Smooth muscle cell (in vitro differentiated cells): ENCODE measurements at regions not wholly inside any gene's neighbourhood (a gene's known extent, or its start where the extent isn't known, plus 50 kb on each side); places are given as distances from the start of the nearest gene placed in this dataset.

Experiments used
- DNase-seq: peaks from one replicate; lab custom pipeline; 2025; ENCODE audit not compliant: unreplicated experiment; lab: John Stamatoyannopoulos, UW
- H2AFZ ChIP-seq: fragments of 200-600 bp; sonication (generic); 2 replicates; pipeline ENCODE4 v1.6.0; 2016; ENCODE audit warnings: antibody characterized with exemption, low read depth, mild to moderate bottlenecking
- H3F3A ChIP-seq: fragments of 200-600 bp; sonication (generic); 2 replicates; pipeline ENCODE4 v1.6.0; 2017; ENCODE audit warnings: antibody characterized with exemption, low read depth
- H3K27ac ChIP-seq: fragments of 200-600 bp; sonication (generic); 2 replicates; pipeline ENCODE4 v1.5.1; 2016; ENCODE audit warnings: low read depth, mild to moderate bottlenecking
- H3K27me3 ChIP-seq: fragments of 200-600 bp; sonication (generic); 2 replicates; pipeline ENCODE4 v1.6.1; 2016; ENCODE audit warnings: low read depth, mild to moderate bottlenecking
- H3K36me3 ChIP-seq: fragments of 200-600 bp; sonication (generic); 2 replicates; pipeline ENCODE4 v1.5.1; 2016; ENCODE audit warnings: low read depth
- H3K4me1 ChIP-seq: fragments of 200-600 bp; sonication (generic); 2 replicates; pipeline ENCODE4 v1.5.1; 2016; ENCODE audit warnings: low read depth
- H3K4me2 ChIP-seq: fragments of 200-600 bp; sonication (generic); 2 replicates; pipeline ENCODE4 v1.6.0; 2016; ENCODE audit warnings: mild to moderate bottlenecking
- H3K4me3 ChIP-seq: fragments of 200-600 bp; sonication (generic); 2 replicates; pipeline ENCODE4 v1.5.1; 2016; ENCODE audit warnings: mild to moderate bottlenecking
- H3K79me2 ChIP-seq: fragments of 200-600 bp; sonication (generic); 2 replicates; pipeline ENCODE4 v1.6.0; 2016; ENCODE audit warnings: low read depth, mild to moderate bottlenecking
- H3K9ac ChIP-seq: fragments of 200-600 bp; sonication (generic); 2 replicates; pipeline ENCODE4 v1.6.0; 2016; ENCODE audit warnings: low read depth
- H3K9me3 ChIP-seq: fragments of 200-600 bp; sonication (generic); replicated peaks from 2 replicates; pipeline ENCODE4 v1.5.1; 2016; ENCODE audit warnings: low read depth
- H4K20me1 ChIP-seq: fragments of 200-600 bp; sonication (generic); 2 replicates; pipeline ENCODE4 v1.6.0; 2016; ENCODE audit warnings: low read depth
- WGBS: methylation state at CpG from one replicate; pipeline ENCODE4 v1.1.7; 2016; ENCODE audit warnings: low lambda C conversion rate; 5-methylcytosine and 5-hydroxymethylcytosine counted together
- TF ChIP-seq, protein P1 (sequence below): fragments of 200-600 bp; sonication (generic); IDR thresholded peaks from 2 replicates; pipeline ENCODE4 v1.5.1; 2017; ENCODE audit warnings: borderline replicate concordance, mild to moderate bottlenecking, antibody characterized with exemption; ENCODE audit not compliant: insufficient read depth, poor library complexity, severe bottlenecking

DNA sequence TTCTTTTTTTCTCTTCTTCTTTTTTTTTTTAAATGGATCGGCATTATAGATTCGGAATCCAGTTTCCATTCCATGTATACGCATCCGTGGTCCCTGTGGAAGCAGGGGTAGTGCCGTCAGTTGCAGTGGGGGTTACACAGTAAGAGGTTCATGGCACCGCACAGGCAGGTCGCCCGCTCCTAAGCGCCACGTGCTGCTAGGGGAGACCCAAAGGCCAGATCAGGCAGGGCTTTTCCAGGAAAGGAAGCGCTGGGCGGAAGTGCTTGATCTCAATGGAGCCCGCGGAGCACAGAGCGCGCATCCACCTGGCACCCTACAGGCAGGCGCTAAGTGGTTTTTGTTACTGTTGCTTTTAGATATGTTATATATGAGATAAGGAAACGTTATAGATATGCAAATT, 174.8 kb upstream of the OR13F1 start:
- WGBS: 96% methylated on average over 18 of the region's 18 CpGs
- no peaks in the 10 kb centered on the region for H3K36me3 ChIP-seq
- H3K4me3 ChIP-seq: no peak overlapping the region
- no peaks in the 10 kb centered on the region for H3K4me1 ChIP-seq
- H3K79me2 ChIP-seq: no peaks in the 10 kb centered on the region
- H3K4me2 ChIP-seq: no peak overlapping the region
- H3K9ac ChIP-seq: no peak overlapping the region
- no peaks in the 10 kb centered on the region for H3F3A ChIP-seq
- no peak overlapping the region for H2AFZ ChIP-seq
- H3K9me3 ChIP-seq: no peaks in the 10 kb centered on the region
- no peak for DNase-seq
- H3K27ac ChIP-seq: no peak overlapping the region
- H4K20me1 ChIP-seq: no peaks in the 10 kb centered on the region
- TF ChIP-seq, protein P1, sequence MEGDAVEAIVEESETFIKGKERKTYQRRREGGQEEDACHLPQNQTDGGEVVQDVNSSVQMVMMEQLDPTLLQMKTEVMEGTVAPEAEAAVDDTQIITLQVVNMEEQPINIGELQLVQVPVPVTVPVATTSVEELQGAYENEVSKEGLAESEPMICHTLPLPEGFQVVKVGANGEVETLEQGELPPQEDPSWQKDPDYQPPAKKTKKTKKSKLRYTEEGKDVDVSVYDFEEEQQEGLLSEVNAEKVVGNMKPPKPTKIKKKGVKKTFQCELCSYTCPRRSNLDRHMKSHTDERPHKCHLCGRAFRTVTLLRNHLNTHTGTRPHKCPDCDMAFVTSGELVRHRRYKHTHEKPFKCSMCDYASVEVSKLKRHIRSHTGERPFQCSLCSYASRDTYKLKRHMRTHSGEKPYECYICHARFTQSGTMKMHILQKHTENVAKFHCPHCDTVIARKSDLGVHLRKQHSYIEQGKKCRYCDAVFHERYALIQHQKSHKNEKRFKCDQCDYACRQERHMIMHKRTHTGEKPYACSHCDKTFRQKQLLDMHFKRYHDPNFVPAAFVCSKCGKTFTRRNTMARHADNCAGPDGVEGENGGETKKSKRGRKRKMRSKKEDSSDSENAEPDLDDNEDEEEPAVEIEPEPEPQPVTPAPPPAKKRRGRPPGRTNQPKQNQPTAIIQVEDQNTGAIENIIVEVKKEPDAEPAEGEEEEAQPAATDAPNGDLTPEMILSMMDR: no peak
- H3K27me3 ChIP-seq: no peaks in the 10 kb centered on the region

DNA sequence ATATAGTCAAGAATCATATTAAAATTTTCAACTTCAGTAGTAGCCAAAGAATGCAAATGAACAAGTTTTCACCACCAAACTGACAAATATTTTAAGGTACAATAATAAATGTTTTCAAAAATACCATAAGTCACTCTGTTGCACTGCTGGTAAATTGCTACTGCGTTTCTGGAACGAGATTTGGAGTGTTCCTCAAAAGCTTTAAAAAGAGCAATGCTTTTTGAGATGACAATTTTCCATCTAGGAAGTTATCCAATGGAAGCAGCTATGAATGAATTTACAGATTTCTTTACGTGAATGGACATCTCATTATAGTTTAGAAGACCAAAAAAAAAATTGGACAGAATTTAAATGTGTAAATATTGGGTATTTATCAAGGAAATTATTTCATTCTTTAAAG, 173.2 kb upstream of the OR13F1 start:
- Histone ChIP-seq H3K4me3 (no peak overlapping the region), H3F3A (no peaks in the 10 kb centered on the region), H3K36me3 (no peaks in the 10 kb centered on the region), H2AFZ (no peak overlapping the region), H3K4me1 (no peaks in the 10 kb centered on the region), H3K9me3 (no peaks in the 10 kb centered on the region), H3K27me3 (no peaks in the 10 kb centered on the region), H3K4me2 (no peak overlapping the region), H3K27ac (no peak overlapping the region), H4K20me1 (no peaks in the 10 kb centered on the region), H3K79me2 (no peaks in the 10 kb centered on the region), H3K9ac (no peak overlapping the region)
- 91% methylated on average over 3 of the region's 3 CpGs for WGBS
- TF ChIP-seq, protein P1: no peak
- no peak for DNase-seq

- Histone ChIP-seq H3K4me2 (no peak overlapping the region), H3K9ac (no peak overlapping the region), H3K9me3 (no peaks in the 10 kb centered on the region), H3K27ac (no peak overlapping the region), H3K79me2 (no peaks in the 10 kb centered on the region), H4K20me1 (no peaks in the 10 kb centered on the region), H3F3A (no peaks in the 10 kb centered on the region), H3K4me3 (no peak overlapping the region), H3K27me3 (no peaks in the 10 kb centered on the region), H2AFZ (no peak overlapping the region), H3K4me1 (no peaks in the 10 kb centered on the region), H3K36me3 (no peaks in the 10 kb centered on the region)
- no peak for DNase-seq
- TF ChIP-seq, protein P1: no peak
- 81% methylated on average over 4 of the region's 4 CpGs for WGBS
Observed at GRCh38 chr9:104334549-104334948, 169.5 kb upstream of the OR13F1 start.

GRCh38 chr9:104339692-104340091, 164.4 kb upstream of the OR13F1 start:
- Histone ChIP-seq H4K20me1 (no peaks in the 10 kb centered on the region), H3K9me3 (no peaks in the 10 kb centered on the region), H3K36me3 (no peaks in the 10 kb centered on the region), H3K79me2 (no peaks in the 10 kb centered on the region), H3K27ac (no peak overlapping the region), H3F3A (no peaks in the 10 kb centered on the region), H3K9ac (no peak overlapping the region), H3K4me2 (no peak overlapping the region), H3K4me1 (no peaks in the 10 kb centered on the region), H3K4me3 (no peak overlapping the region), H2AFZ (no peak overlapping the region), H3K27me3 (no peaks in the 10 kb centered on the region)
- TF ChIP-seq, protein P1: no peak
- no peak for DNase-seq
